Hematopoietic multipotent progenitor cell treated with erythropoietin and hydrocortisone succinate and interleukin-3 and kit ligand, for 8 days (in vitro differentiated cells): ENCODE measurements at regions not wholly inside any gene's neighbourhood (a gene's known extent, or its start where the extent isn't known, plus 50 kb on each side); places are given as distances from the start of the nearest gene placed in this dataset.
"Not testable (repeated sequence)": the region's sequence is repeated elsewhere in the genome, so short reads cannot be mapped to it uniquely, and the experiment has no call there.

ENCODE experiments used
- DNase-seq: peaks from one replicate; pipeline ENCODE4 v3.0.0-alpha.2; 2015

- DNase-seq = no peak
Observed at GRCh38 chr4:32689518-32689917, 1969.3 kb downstream of the PCDH7 start.

GRCh38 chr4:32697281-32697814 is 1977.2 kb downstream of the PCDH7 start:
- DNase-seq = no peak

- no peak for DNase-seq
Observed at GRCh38 chr4:32700838-32701237, 1980.7 kb downstream of the PCDH7 start.

- DNase-seq = no peak
Observed at GRCh38 chr4:32706893-32707292, 1986.7 kb downstream of the PCDH7 start.

GRCh38 chr4:32716090-32716620 is 1996.0 kb downstream of the PCDH7 start:
- DNase-seq = not testable (repeated sequence)

GRCh38 chr4:32735856-32736590 is 2015.9 kb downstream of the PCDH7 start:
- no peak for DNase-seq

GRCh38 chr4:32744211-32744610 is 2024.0 kb downstream of the PCDH7 start:
- DNase-seq = no peak

- no peak for DNase-seq
Observed at GRCh38 chr4:32745351-32745750, 2025.2 kb downstream of the PCDH7 start.

- no peak for DNase-seq
Observed at GRCh38 chr4:32748061-32748460, 2027.9 kb downstream of the PCDH7 start.

- no peak for DNase-seq
Observed at GRCh38 chr4:32748498-32748897, 2028.3 kb downstream of the PCDH7 start.

GRCh38 chr4:32752962-32753361 is 2032.8 kb downstream of the PCDH7 start:
- DNase-seq = no peak

GRCh38 chr4:32768664-32769389 is 2048.7 kb downstream of the PCDH7 start:
- DNase-seq = no peak

GRCh38 chr4:32771491-32771890 is 2051.3 kb downstream of the PCDH7 start:
- no peak for DNase-seq

GRCh38 chr4:32775049-32775448 is 2054.9 kb downstream of the PCDH7 start:
- DNase-seq = peak; percentile 3

GRCh38 chr4:32776435-32777203 is 2056.4 kb downstream of the PCDH7 start:
- DNase-seq = no peak

- DNase-seq = no peak
Observed at GRCh38 chr4:32778025-32778424, 2057.9 kb downstream of the PCDH7 start.

GRCh38 chr4:32778938-32779337 is 2058.8 kb downstream of the PCDH7 start:
- DNase-seq = no peak

GRCh38 chr4:32789026-32789608 is 2068.9 kb downstream of the PCDH7 start:
- DNase-seq = no peak

GRCh38 chr4:32790803-32791202 is 2070.6 kb downstream of the PCDH7 start:
- DNase-seq = no peak

- DNase-seq = no peak
Observed at GRCh38 chr4:32798471-32799159, 2078.4 kb downstream of the PCDH7 start.

- no peak for DNase-seq
Observed at GRCh38 chr4:32824336-32824735, 2104.2 kb downstream of the PCDH7 start.

GRCh38 chr4:32826169-32826568 is 2106.0 kb downstream of the PCDH7 start:
- no peak for DNase-seq
